ENCODE measurements at regions not wholly inside any gene's neighbourhood (a gene's known extent, or its start where the extent isn't known, plus 50 kb on each side); places are given as distances from the start of the nearest gene placed in this dataset.
"Not testable (repeated sequence)": the region's sequence is repeated elsewhere in the genome, so short reads cannot be mapped to it uniquely, and the experiment has no call there.

GRCh38 chrX:124426288-124427169, 80.2 kb downstream of the SH2D1A start:
- no peak for DNase-seq

GRCh38 chrX:124433186-124433585, 86.8 kb downstream of the SH2D1A start:
- no peak for DNase-seq

- DNase-seq: no peak
Measured at GRCh38 chrX:124435616-124436015, 89.3 kb downstream of the SH2D1A start.

- no peak for DNase-seq
Measured at GRCh38 chrX:124440695-124441094, 94.3 kb downstream of the SH2D1A start.

- no peak for DNase-seq
Measured at GRCh38 chrX:124441971-124442590, 95.7 kb downstream of the SH2D1A start.

GRCh38 chrX:124455966-124456365, 109.6 kb downstream of the SH2D1A start:
- DNase-seq: no peak

- not testable (repeated sequence) for DNase-seq
Measured at GRCh38 chrX:124459851-124460250, 113.5 kb downstream of the SH2D1A start.

- DNase-seq: no peak
Measured at GRCh38 chrX:124462931-124463330, 116.6 kb downstream of the SH2D1A start.

GRCh38 chrX:124467202-124467601, 120.8 kb downstream of the SH2D1A start:
- DNase-seq: no peak

GRCh38 chrX:124475358-124475757, 129.0 kb downstream of the SH2D1A start:
- no peak for DNase-seq

GRCh38 chrX:124476562-124476961, 130.2 kb downstream of the SH2D1A start:
- DNase-seq: no peak

- no peak for DNase-seq
Measured at GRCh38 chrX:124478046-124478445, 131.7 kb downstream of the SH2D1A start.

GRCh38 chrX:124488412-124489161, 142.2 kb downstream of the SH2D1A start:
- no peak for DNase-seq

- no peak for DNase-seq
Measured at GRCh38 chrX:124493984-124494383, 147.6 kb downstream of the SH2D1A start.

- DNase-seq: no peak
Measured at GRCh38 chrX:124497386-124497785, 151.0 kb downstream of the SH2D1A start.

- no peak for DNase-seq
Measured at GRCh38 chrX:124501586-124501985, 155.2 kb downstream of the SH2D1A start.

GRCh38 chrX:124502166-124502565, 155.8 kb downstream of the SH2D1A start:
- DNase-seq: no peak

GRCh38 chrX:124502599-124502998, 156.2 kb downstream of the SH2D1A start:
- no peak for DNase-seq

GRCh38 chrX:124504111-124504983, 158.0 kb downstream of the SH2D1A start:
- DNase-seq: peak; percentile 15

GRCh38 chrX:124506066-124506465, 159.7 kb downstream of the SH2D1A start:
- no peak for DNase-seq

- DNase-seq: no peak
Measured at GRCh38 chrX:124507246-124507645, 160.9 kb downstream of the SH2D1A start.

- DNase-seq: no peak
Measured at GRCh38 chrX:124518885-124519284, 172.5 kb downstream of the SH2D1A start.

GRCh38 chrX:124524852-124525251, 178.5 kb downstream of the SH2D1A start:
- DNase-seq: no peak

Measured in RPMI8226 (cell line).